ENCODE measurements at regions not wholly inside any gene's neighbourhood (a gene's known extent, or its start where the extent isn't known, plus 50 kb on each side); places are given as distances from the start of the nearest gene placed in this dataset.

DNA sequence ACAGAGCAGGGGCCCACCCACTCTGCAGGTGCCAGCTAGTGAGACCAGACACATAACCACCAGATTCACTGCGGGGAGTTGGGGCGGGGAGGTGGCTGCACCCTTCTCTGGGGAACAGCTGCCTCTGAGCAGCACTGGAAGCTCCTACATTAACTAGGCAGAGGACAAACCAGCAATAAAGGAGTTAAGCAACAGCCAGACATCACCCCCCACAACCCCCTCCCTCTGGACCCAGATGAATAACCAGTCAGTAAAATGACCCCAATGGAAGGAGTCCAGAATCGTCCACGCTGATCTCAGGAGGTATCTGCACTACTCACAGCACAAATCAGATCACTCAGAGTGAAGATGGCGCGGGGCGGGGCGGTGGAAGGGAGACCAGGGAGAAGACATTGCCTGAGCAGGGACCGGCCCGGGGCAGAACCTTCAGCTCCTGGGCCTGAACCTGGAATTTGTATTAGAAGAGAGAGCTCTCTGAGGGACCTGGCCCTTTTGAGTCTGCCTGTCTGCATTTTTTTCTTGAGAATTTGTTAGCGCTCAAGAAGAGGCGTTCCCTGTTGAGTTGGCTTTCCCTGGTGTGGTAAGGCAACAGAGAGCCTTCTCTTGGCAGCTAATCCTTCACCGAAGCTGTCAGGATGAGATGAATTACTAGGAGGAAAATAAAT, 125.5 kb upstream of the NCAM1 start:
- DNase-seq: no peak

GRCh38 chr11:112836256-112836602, 125.0 kb upstream of the NCAM1 start:
- no peak for DNase-seq

- DNase-seq: no peak
These were observed 123.9 kb upstream of the NCAM1 start for GRCh38 chr11:112837162-112837826.

DNA sequence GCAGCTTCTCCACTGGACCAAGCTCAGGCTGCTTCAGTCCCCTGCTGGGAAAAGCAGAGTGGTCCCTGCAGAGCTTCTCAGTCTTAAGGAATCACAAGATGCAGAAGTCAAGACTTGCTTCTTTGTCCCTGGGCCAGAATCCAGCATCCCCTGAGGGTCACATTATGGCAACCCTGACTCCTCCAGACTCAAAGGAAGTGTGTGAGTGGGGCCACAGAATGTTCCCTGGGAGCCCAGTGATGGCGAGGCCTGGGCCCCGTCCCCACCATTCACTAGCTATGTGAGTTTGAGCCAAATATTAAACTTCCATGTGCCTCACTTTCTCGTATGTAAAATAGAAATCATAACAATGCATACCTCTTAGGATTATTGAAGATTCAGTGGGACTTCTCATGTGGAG, 122.2 kb upstream of the NCAM1 start:
- DNase-seq: no peak

DNA sequence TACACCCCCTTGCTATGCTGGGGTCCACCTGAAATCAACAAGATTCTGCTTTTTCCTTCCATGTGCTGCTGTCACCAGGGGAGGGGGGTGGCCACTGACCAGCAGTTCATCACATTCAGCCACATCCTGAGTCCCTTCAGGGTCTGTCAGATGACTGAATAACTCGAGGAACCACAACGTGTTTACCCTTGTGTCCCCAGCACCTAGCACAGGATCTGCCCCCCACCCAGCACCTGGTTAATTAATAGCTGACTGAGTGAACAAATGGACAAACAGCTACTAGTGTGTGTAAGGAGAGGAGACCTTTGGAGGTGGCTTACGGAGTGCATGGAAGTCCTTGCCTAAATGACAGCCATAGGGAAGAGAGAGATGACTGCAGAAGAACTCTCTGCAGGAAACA, 119.5 kb upstream of the NCAM1 start:
- no peak for DNase-seq

DNA sequence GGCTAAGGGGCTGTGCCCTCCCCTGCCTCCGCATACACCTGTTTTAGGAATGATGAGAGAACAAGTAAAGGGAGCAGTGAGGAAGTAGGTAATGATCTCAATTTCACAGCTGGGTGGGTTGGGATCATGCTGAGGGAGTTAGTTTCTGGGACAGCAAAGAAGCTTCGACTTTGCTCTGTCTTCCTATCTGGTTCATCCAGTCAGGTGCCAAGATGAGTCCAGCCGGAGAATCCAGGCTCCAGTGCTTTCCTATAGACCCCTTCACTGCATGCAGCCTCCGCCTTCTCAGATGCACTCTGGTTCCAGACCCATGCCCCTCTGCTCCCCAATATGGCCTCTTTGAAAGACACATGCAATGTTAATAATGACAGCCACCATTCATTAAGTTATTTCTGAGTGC, 119.1 kb upstream of the NCAM1 start:
- DNase-seq: no peak

DNA sequence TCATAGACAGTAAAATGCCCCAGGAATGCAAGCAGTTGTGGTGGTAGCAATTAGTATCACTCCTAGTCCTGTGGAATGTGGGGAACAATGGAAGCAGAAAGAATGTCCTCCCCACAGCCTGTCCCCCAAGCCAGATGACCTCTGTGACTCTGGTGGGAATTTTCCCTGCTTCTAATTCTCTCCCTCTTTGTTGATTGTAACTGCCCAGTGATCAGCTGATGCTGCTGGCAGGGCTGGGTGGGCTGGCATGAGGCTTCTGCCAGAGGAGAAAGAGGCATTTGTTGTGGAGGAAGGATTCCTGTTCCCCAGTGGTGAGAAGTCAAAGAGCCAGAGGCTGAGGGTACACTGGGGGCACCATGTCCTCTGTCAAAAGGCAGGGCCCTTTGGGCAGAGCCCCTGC, 116.7 kb upstream of the NCAM1 start:
- DNase-seq: no peak

DNA sequence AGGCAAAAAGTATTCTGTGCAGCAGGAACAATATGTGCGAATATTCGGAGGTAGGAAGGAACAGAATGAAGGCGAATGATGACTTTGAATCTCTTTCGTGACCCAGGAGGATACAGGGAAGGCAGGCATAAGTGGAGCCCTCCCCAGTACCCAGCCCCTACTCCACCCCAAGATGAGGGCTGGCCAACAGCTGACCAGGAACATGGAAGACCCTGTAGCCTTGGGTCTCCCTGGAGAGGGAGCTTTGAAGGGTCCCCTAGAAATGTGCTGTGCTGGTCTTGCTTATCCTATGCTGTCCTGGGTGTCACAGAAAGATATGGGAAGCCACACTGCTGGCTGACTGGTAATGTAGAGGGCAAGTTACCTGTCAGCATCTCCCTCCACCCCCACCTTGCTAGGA, 113.7 kb upstream of the NCAM1 start:
- DNase-seq: no peak

DNA sequence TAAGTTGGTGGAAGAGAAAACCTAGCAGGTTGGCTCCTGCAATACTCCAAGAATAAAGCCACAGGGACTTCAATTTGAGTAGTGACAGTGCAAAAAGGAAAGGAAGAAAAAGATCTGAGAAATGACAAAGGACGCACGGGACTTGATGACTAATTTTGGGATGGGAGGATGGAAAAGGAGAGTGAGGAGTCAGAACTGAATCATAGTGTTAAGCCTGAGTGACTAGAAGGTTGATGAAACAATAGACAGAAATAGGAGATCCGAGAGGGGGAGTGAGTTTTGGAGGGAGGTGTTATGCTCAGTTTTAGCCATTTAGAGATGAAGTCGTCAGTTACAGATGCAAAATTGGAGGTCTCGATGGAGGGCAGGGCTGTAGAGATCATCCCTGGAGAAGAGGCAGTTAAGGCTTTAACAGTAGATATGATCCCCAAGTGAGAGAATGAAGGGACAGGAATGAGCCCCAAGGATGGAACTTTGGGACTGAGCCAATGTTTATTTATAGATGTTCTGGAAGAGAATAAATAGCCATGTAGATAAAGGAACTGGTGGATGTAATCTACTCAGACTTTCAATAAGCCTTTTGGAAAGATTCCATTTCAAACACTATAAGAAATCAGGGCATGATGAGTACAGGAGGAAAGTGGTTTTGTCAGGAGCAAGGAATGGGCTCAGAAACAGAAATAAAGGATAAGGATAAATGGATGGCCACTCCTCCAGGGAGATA, 108.9 kb upstream of the NCAM1 start:
- DNase-seq: no peak

- DNase-seq: no peak
These were observed 105.1 kb upstream of the NCAM1 start for GRCh38 chr11:112856133-112856532.

DNA sequence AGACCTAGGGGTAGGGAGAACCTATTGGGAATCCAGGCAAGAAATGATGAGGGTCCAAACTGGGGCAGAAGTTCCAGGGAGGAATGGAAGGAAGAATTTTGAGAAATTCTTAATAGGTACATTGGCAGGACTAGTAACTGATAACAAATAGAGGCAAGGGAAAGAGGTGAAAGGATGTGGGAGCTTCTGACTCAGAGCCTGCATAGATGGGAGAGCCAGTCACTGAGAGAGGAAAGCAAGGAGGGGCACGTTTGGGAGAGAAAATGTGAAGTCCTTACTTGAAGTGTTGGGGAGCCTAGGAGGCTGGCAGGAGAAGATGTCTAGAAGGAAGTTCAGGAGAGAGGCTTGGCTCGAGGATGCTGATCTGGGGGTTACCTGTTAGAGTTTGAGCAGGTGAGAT, 104.6 kb upstream of the NCAM1 start:
- no peak for DNase-seq

GRCh38 chr11:112858289-112859023, 102.8 kb upstream of the NCAM1 start:
- DNase-seq: no peak

DNA sequence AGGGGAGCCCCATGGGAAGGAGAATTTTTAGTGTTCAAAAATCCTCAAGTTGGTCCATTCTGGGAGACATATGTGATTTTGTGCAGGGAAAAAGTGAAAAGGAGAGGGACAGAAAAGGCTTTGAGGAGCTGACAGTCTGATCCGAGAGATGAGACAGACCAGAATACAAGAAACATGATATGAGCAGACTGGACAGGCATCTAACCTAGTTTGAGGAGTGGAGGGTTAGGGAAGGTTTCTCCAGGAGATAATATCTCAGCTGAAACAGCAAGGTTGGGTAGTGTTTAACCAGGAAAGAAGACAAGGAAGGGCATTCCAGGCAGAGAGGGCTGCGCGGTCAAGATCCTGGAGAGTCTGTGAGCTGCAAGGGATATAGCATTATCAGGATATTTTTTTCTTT, 101.4 kb upstream of the NCAM1 start:
- no peak for DNase-seq

- no peak for DNase-seq
These were observed 99.9 kb upstream of the NCAM1 start for GRCh38 chr11:112861356-112861755.

DNA sequence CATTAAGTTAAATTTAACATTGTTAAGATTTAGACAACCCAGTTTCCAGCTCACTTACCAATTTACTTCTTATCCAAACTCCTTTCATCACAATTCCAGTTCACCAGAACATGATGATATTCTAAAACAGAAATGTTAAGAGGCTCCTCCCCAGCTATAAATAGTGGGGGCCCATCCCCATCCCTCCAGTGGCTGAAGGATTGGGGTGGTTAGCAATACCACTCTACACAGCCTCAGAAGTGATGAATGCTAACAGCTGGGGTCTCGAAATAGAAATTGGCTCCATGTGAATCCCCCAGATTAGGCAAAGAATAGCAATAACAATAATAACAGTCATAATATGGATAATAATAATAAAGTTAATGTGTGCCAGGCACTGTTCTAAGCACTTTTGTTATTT, 97.9 kb upstream of the NCAM1 start:
- DNase-seq: no peak

DNA sequence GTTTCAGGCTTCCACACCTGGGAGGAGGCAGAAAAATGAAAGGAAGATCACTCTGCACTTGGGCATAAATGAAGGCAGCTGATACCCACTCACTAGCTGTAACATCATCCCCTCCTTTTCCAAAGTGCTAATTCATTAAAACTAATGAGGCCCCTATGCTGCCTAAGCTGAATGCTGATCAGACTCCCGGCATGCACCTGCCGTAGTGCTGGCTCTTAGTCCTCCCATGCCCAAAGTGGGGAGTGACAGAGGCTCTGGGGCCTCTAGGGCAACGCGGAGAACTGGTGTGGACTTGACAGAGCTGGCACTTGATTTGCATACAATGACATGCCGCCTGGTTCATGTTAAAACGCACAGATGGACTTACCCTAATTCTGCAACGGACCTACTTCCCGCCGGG, 96.5 kb upstream of the NCAM1 start:
- no peak for DNase-seq

DNA sequence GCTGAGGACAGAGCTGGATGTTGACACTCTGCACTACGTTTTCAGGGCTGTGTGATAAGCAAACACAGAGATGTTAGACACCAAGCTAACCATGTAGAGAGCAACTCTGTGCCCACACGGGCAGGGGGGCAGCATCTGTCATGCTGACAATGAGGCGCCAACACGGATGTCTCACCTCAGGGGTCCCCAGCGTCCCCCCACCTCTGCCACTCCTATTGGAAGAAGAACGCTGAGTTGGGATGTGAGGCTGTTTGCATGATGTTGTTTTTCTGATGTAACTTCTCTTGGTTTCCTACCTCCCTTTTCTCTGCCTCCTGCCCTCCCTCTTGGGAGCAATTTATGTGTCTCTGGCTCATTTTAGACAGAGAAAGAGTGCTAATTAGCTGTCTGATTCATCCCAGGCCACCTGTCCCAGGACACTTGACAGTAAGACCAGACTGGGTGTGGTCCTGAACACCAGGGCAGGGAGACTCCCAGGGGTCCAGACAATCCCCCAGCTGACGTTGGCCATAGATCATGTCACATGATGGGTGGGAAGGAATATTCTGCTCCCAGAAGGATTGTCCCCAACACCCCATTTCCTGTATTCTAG, 89.2 kb upstream of the NCAM1 start:
- no peak for DNase-seq

- no peak for DNase-seq
These were observed 86.2 kb upstream of the NCAM1 start for GRCh38 chr11:112874980-112875379.

- DNase-seq: no peak
These were observed 83.6 kb upstream of the NCAM1 start for GRCh38 chr11:112877581-112877980.

- no peak for DNase-seq
These were observed 83.1 kb upstream of the NCAM1 start for GRCh38 chr11:112878033-112878601.

GRCh38 chr11:112880495-112880894, 80.7 kb upstream of the NCAM1 start:
- DNase-seq: no peak

DNA sequence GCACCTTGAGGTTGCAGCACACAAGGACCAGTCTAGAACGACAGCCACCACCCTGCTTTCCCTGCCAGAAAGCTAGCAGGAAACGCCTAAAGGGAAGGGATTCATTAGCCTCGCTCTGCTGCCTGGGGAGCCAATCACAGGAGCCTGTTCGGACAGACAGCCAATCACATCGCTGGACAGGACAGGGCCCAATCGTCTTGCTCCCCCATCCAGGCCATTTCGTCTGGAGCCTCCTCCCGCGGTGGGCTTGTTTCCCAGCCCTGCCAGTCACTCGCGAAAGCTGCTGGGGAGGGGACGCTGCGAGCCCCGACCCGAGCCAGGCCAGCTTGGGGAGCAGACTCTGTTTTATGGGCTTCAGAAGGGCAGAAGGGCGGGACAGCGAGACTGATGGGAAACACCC, 79.8 kb upstream of the NCAM1 start:
- no peak for DNase-seq

Measured in activated CD8-positive, alpha-beta memory T cell treated with anti-CD3 and anti-CD28 coated beads, Interleukin-2, amount 50 U/mL, for 48 hours (primary cell).